IPS-20b (cell line): ENCODE measurements at regions not wholly inside any gene's neighbourhood (a gene's known extent, or its start where the extent isn't known, plus 50 kb on each side); places are given as distances from the start of the nearest gene placed in this dataset.

Source experiments
- H3K27ac ChIP-seq: one replicate; pipeline ENCODE4 v1.5.1; 2013; ENCODE audit warnings: low read length
- H3K27me3 ChIP-seq: 2 replicates; pipeline ENCODE4 v1.6.1; 2013; ENCODE audit warnings: mild to moderate bottlenecking, low read length, inconsistent platforms; ENCODE audit not compliant: insufficient read depth
- H3K36me3 ChIP-seq: 2 replicates; pipeline ENCODE4 v1.6.1; 2013; ENCODE audit warnings: low read depth, mild to moderate bottlenecking, inconsistent platforms, low read length, moderate library complexity; ENCODE audit not compliant: insufficient read depth
- H3K4me1 ChIP-seq: 2 replicates; pipeline ENCODE4 v1.6.1; 2013; ENCODE audit warnings: mild to moderate bottlenecking, control low read depth, inconsistent platforms, low read length, moderate library complexity; ENCODE audit not compliant: insufficient read depth
- H3K4me3 ChIP-seq: 2 replicates; pipeline ENCODE4 v1.5.1; 2013; ENCODE audit warnings: mild to moderate bottlenecking, low read length, inconsistent platforms
- H3K9ac ChIP-seq: 2 replicates; pipeline ENCODE4 v1.6.1; 2013; ENCODE audit warnings: low read depth, mild to moderate bottlenecking, inconsistent platforms, low read length, moderate library complexity
- H3K9me3 ChIP-seq: 2 replicates; pipeline ENCODE4 v1.6.1; 2013; ENCODE audit warnings: mild to moderate bottlenecking, low read depth, low read length, inconsistent platforms; ENCODE audit not compliant: insufficient read depth

GRCh38 chr21:22725436-22725835 lies 1727.2 kb downstream of the NCAM2 start:
- Histone ChIP-seq H3K27ac (no peak overlapping the region), H3K9me3 (peaks cover 71% of the 10 kb centered on the region)

GRCh38 chr21:22728091-22728490 lies 1729.9 kb downstream of the NCAM2 start:
- no peak overlapping the region for H3K27ac ChIP-seq
- peaks cover 85% of the 10 kb centered on the region for H3K9me3 ChIP-seq
- no peaks in the 10 kb centered on the region for H3K36me3 ChIP-seq
- H3K4me1 ChIP-seq: no peaks in the 10 kb centered on the region
- H3K9ac ChIP-seq: no peak overlapping the region
- H3K27me3 ChIP-seq: no peaks in the 10 kb centered on the region
- no peak overlapping the region for H3K4me3 ChIP-seq

More at GRCh38 chr21:22725436-22725835, 1727.2 kb downstream of the NCAM2 start:
- Histone ChIP-seq H3K4me3 (no peak overlapping the region), H3K9ac (no peak overlapping the region), H3K36me3 (no peaks in the 10 kb centered on the region), H3K27me3 (no peaks in the 10 kb centered on the region), H3K4me1 (no peaks in the 10 kb centered on the region)

GRCh38 chr21:22743085-22743484 lies 1744.9 kb downstream of the NCAM2 start:
- H3K27me3 ChIP-seq: no peaks in the 10 kb centered on the region
- no peaks in the 10 kb centered on the region for H3K4me1 ChIP-seq
- no peak overlapping the region for H3K27ac ChIP-seq
- peaks cover 4% of the 10 kb centered on the region; the same call in 1 of the 2 replicates for H3K9me3 ChIP-seq
- H3K9ac ChIP-seq: no peak overlapping the region
- H3K36me3 ChIP-seq: no peaks in the 10 kb centered on the region
- H3K4me3 ChIP-seq: no peak overlapping the region

GRCh38 chr21:22754746-22755145 lies 1756.5 kb downstream of the NCAM2 start:
- Histone ChIP-seq H3K4me3 (no peak overlapping the region), H3K36me3 (no peaks in the 10 kb centered on the region), H3K9ac (no peak overlapping the region), H3K9me3 (no peaks in the 10 kb centered on the region), H3K27ac (no peak overlapping the region), H3K27me3 (no peaks in the 10 kb centered on the region), H3K4me1 (no peaks in the 10 kb centered on the region)

GRCh38 chr21:22758478-22758877 lies 1760.3 kb downstream of the NCAM2 start:
- H3K9ac ChIP-seq: no peak overlapping the region
- no peaks in the 10 kb centered on the region for H3K27me3 ChIP-seq
- H3K27ac ChIP-seq: no peak overlapping the region
- H3K4me3 ChIP-seq: no peak overlapping the region
- no peaks in the 10 kb centered on the region for H3K36me3 ChIP-seq
- no peaks in the 10 kb centered on the region for H3K9me3 ChIP-seq
- H3K4me1 ChIP-seq: no peaks in the 10 kb centered on the region

- Histone ChIP-seq H3K9me3 (no peaks in the 10 kb centered on the region), H3K9ac (no peak overlapping the region), H3K27ac (no peak overlapping the region), H3K27me3 (no peaks in the 10 kb centered on the region), H3K36me3 (no peaks in the 10 kb centered on the region), H3K4me3 (no peak overlapping the region), H3K4me1 (no peaks in the 10 kb centered on the region)
Observed at GRCh38 chr21:22762463-22762862, 1764.3 kb downstream of the NCAM2 start.

- no peaks in the 10 kb centered on the region for H3K4me1 ChIP-seq
- no peak overlapping the region for H3K27ac ChIP-seq
- no peak overlapping the region for H3K4me3 ChIP-seq
- H3K9ac ChIP-seq: no peak overlapping the region
- no peaks in the 10 kb centered on the region for H3K36me3 ChIP-seq
- H3K9me3 ChIP-seq: no peaks in the 10 kb centered on the region
- H3K27me3 ChIP-seq: no peaks in the 10 kb centered on the region
Observed at GRCh38 chr21:22763442-22763841, 1765.2 kb downstream of the NCAM2 start.

- Histone ChIP-seq H3K9me3 (no peaks in the 10 kb centered on the region), H3K9ac (no peak overlapping the region), H3K27me3 (no peaks in the 10 kb centered on the region), H3K27ac (no peak overlapping the region), H3K36me3 (no peaks in the 10 kb centered on the region), H3K4me3 (no peak overlapping the region), H3K4me1 (no peaks in the 10 kb centered on the region)
Observed at GRCh38 chr21:22764222-22764621, 1766.0 kb downstream of the NCAM2 start.

GRCh38 chr21:22791376-22791775 lies 1793.2 kb downstream of the NCAM2 start:
- no peak overlapping the region for H3K4me3 ChIP-seq

GRCh38 chr21:22791986-22792560 lies 1793.9 kb downstream of the NCAM2 start:
- H3K27ac ChIP-seq: no peak overlapping the region
- no peaks in the 10 kb centered on the region for H3K9me3 ChIP-seq
- no peaks in the 10 kb centered on the region for H3K36me3 ChIP-seq
- no peaks in the 10 kb centered on the region for H3K4me1 ChIP-seq
- H3K9ac ChIP-seq: no peak overlapping the region
- H3K27me3 ChIP-seq: no peaks in the 10 kb centered on the region
- H3K4me3 ChIP-seq: no peak overlapping the region

More at GRCh38 chr21:22791376-22791775, 1793.2 kb downstream of the NCAM2 start:
- Histone ChIP-seq H3K27me3 (no peaks in the 10 kb centered on the region), H3K9me3 (no peaks in the 10 kb centered on the region), H3K9ac (no peak overlapping the region), H3K27ac (no peak overlapping the region), H3K4me1 (no peaks in the 10 kb centered on the region), H3K36me3 (no peaks in the 10 kb centered on the region)

- no peak overlapping the region for H3K9ac ChIP-seq
- H3K4me1 ChIP-seq: no peaks in the 10 kb centered on the region
- no peak overlapping the region for H3K27ac ChIP-seq
- H3K36me3 ChIP-seq: no peaks in the 10 kb centered on the region
- H3K27me3 ChIP-seq: no peaks in the 10 kb centered on the region
- H3K9me3 ChIP-seq: no peaks in the 10 kb centered on the region
- no peak overlapping the region for H3K4me3 ChIP-seq
Observed at GRCh38 chr21:22795091-22795490, 1796.9 kb downstream of the NCAM2 start.

- no peaks in the 10 kb centered on the region for H3K9me3 ChIP-seq
Observed at GRCh38 chr21:22795644-22796043, 1797.4 kb downstream of the NCAM2 start.

More at GRCh38 chr21:22795644-22796043, 1797.4 kb downstream of the NCAM2 start:
- Histone ChIP-seq H3K9ac (no peak overlapping the region), H3K4me1 (no peaks in the 10 kb centered on the region), H3K36me3 (no peaks in the 10 kb centered on the region), H3K27me3 (no peaks in the 10 kb centered on the region), H3K27ac (no peak overlapping the region), H3K4me3 (no peak overlapping the region)
